CD14-positive monocyte (primary cell): ENCODE measurements at regions not wholly inside any gene's neighbourhood (a gene's known extent, or its start where the extent isn't known, plus 50 kb on each side); places are given as distances from the start of the nearest gene placed in this dataset.

Experiments
- DNase-seq, 3 donors: peaks; one replicate each; pipeline ENCODE4 v3.0.0-alpha.2; 2011 to 2022
- H2AFZ ChIP-seq: 2 replicates; pipeline ENCODE4 v1.6.0; 2012; ENCODE audit warnings: mild to moderate bottlenecking, low read depth, low read length, inconsistent platforms; ENCODE audit not compliant: insufficient read depth, poor library complexity, severe bottlenecking
- H3K27ac ChIP-seq, 2 donors: 1 replicate in 1 of 2; 2 replicates in 1 of 2; pipeline ENCODE4 v1.5.1; 2012 to 2013; ENCODE audit warnings: low read length in 2 of 2, control low read depth in 1 of 2, inconsistent platforms in 1 of 2, low read depth in 1 of 2, mild to moderate bottlenecking in 1 of 2
- H3K27me3 ChIP-seq, 2 donors: one replicate each; pipeline versions ENCODE4 v1.6.0 to v1.6.1; 2011 to 2013; ENCODE audit warnings: low read length in 2 of 2; ENCODE audit not compliant: control insufficient read depth in 2 of 2, insufficient read depth in 2 of 2
- H3K36me3 ChIP-seq, 2 donors: replicated peaks in 1 of 2; 1 replicate in 1 of 2; 2 replicates in 1 of 2; pipeline versions ENCODE4 v1.5.1 to v1.6.1; 2012 to 2013; ENCODE audit warnings: low read length in 2 of 2, control low read depth in 1 of 2, inconsistent platforms in 1 of 2, mild to moderate bottlenecking in 1 of 2; ENCODE audit not compliant: insufficient read depth in 2 of 2, control insufficient read depth in 1 of 2
- H3K4me1 ChIP-seq, 2 donors: 1 replicate in 1 of 2; 2 replicates in 1 of 2; pipeline versions ENCODE4 v1.5.1 to v1.6.1; 2012 to 2013; ENCODE audit warnings: low read length in 2 of 2, control low read depth in 1 of 2, inconsistent platforms in 1 of 2, mild to moderate bottlenecking in 1 of 2, moderate library complexity in 1 of 2; ENCODE audit not compliant: insufficient read depth in 2 of 2, control insufficient read depth in 1 of 2
- H3K4me2 ChIP-seq: replicated peaks from 2 replicates; pipeline ENCODE3; 2012; ENCODE audit warnings: low read length, moderate library complexity, mild to moderate bottlenecking; ENCODE audit not compliant: poor library complexity, severe bottlenecking; ENCODE audit errors: extremely low read depth
- H3K4me3 ChIP-seq, 3 experiments: fragments of 200-600 bp in 1 of 3; sonication (generic) in 1 of 3; replicated peaks in 1 of 3; 1 replicate in 2 of 3; 2 replicates in 1 of 3; pipeline ENCODE4 v1.5.1; 2011 to 2013; ENCODE audit warnings: low read length in 3 of 3, mild to moderate bottlenecking in 3 of 3, control low read depth in 2 of 3, low read depth in 2 of 3, inconsistent platforms in 1 of 3, moderate library complexity in 1 of 3
- H3K79me2 ChIP-seq: 2 replicates; pipeline ENCODE4 v1.6.0; 2012; ENCODE audit warnings: mild to moderate bottlenecking, control low read depth, inconsistent platforms, low read length, moderate library complexity; ENCODE audit not compliant: insufficient read depth
- H3K9ac ChIP-seq: 2 replicates; pipeline ENCODE4 v1.6.0; 2017; ENCODE audit warnings: low read length, mild to moderate bottlenecking; ENCODE audit not compliant: insufficient read depth, poor library complexity, severe bottlenecking
- H3K9me3 ChIP-seq, 2 donors: replicated peaks in 1 of 2; 1 replicate in 1 of 2; 2 replicates in 1 of 2; pipeline versions ENCODE4 v1.5.1 to v1.6.1; 2012 to 2013; ENCODE audit warnings: low read length in 2 of 2, control low read depth in 1 of 2; ENCODE audit not compliant: control insufficient read depth in 1 of 2, insufficient read depth in 1 of 2
- H4K20me1 ChIP-seq: 2 replicates; pipeline ENCODE4 v1.6.0; 2012; ENCODE audit warnings: mild to moderate bottlenecking, low read length, control low read depth, moderate library complexity; ENCODE audit not compliant: insufficient read depth
- H3K27ac Mint-ChIP-seq, 7 donors: one replicate each; pipeline ENCODE4 v1.8.0; 2020; ENCODE audit warnings: mild to moderate bottlenecking in 7 of 7, mixed read lengths in 7 of 7, moderate library complexity in 6 of 7, inconsistent platforms in 2 of 7
- H3K27me3 Mint-ChIP-seq, 3 donors: one replicate each; pipeline ENCODE4 v1.8.0; 2021 to 2022; ENCODE audit warnings: low read depth in 3 of 3, mild to moderate bottlenecking in 3 of 3, mixed read lengths in 3 of 3, moderate library complexity in 3 of 3, inconsistent platforms in 1 of 3
- H3K36me3 Mint-ChIP-seq, 2 donors: one replicate each; pipeline ENCODE4 v1.8.0; 2020; ENCODE audit warnings: mixed read lengths in 2 of 2, inconsistent platforms in 1 of 2, mild to moderate bottlenecking in 1 of 2
- H3K4me1 Mint-ChIP-seq: one replicate; pipeline ENCODE4 v1.8.0; 2020; ENCODE audit warnings: mild to moderate bottlenecking, mixed read lengths
- H3K4me3 Mint-ChIP-seq, 2 donors: one replicate each; pipeline ENCODE4 v1.8.0; 2020; ENCODE audit warnings: mild to moderate bottlenecking in 2 of 2, mixed read lengths in 2 of 2, moderate library complexity in 1 of 2
- H3K9me3 Mint-ChIP-seq, 7 donors: one replicate each; pipeline ENCODE4 v1.8.0; 2020 to 2022; ENCODE audit warnings: mixed read lengths in 7 of 7, mild to moderate bottlenecking in 6 of 7, moderate library complexity in 6 of 7, inconsistent platforms in 2 of 7
- CTCF ChIP-seq: fragments of 200-600 bp; IDR thresholded peaks from one replicate; pipeline ENCODE4 v1.8.0; 2022; ENCODE audit warnings: antibody characterized with exemption, mild to moderate bottlenecking
- intact Hi-C, 2 donors: fragments of 100-400 bp; cut with micrococcal nuclease; formaldehyde crosslinking; loops; one replicate each; pipeline versions ENCODE4 v1.15.0 to v1.15.1; 2023

GRCh38 chr4:124325690-124326089, 386.8 kb downstream of the ANKRD50 start:
- H3K4me1 ChIP-seq, result peaks cover 0 to 2% of the 10 kb centered on the region in 2 donors
- no peak overlapping the region for H3K27ac ChIP-seq
- H3K9me3 ChIP-seq, result no peaks in the 10 kb centered on the region
- H3K4me1 Mint-ChIP-seq, result peaks cover 3% of the 10 kb centered on the region
- DNase-seq, result no peak
- intact Hi-C loops, result no loop called here
- no peak overlapping the region for H3K9ac ChIP-seq
- no peak overlapping the region for H3K4me2 ChIP-seq
- no peak overlapping the region for H2AFZ ChIP-seq
- H3K36me3 Mint-ChIP-seq, result no peaks in the 10 kb centered on the region
- H3K9me3 Mint-ChIP-seq, result peaks cover 0 to 1% (median 0%) of the 10 kb centered on the region in 7 donors
- no peaks in the 10 kb centered on the region for H3K79me2 ChIP-seq
- no peak overlapping the region for H3K4me3 ChIP-seq
- H3K27me3 Mint-ChIP-seq, result peaks cover 0 to 1% (median 0%) of the 10 kb centered on the region in 3 donors
- no peak overlapping the region for H3K27ac Mint-ChIP-seq
- TF ChIP-seq CTCF, result no peak
- no peaks in the 10 kb centered on the region for H3K36me3 ChIP-seq
- H4K20me1 ChIP-seq, result no peaks in the 10 kb centered on the region
- no peak overlapping the region for H3K4me3 Mint-ChIP-seq
- H3K27me3 ChIP-seq, result no peaks in the 10 kb centered on the region

GRCh38 chr4:124329134-124329533, 383.4 kb downstream of the ANKRD50 start:
- no peak overlapping the region for H3K4me3 ChIP-seq
- H3K27me3 ChIP-seq, result no peaks in the 10 kb centered on the region
- no peak for TF ChIP-seq CTCF
- intact Hi-C loops, result no loop called here
- H3K27ac Mint-ChIP-seq, result no peak overlapping the region
- peaks cover 0 to 1% (median 0%) of the 10 kb centered on the region in 7 donors for H3K9me3 Mint-ChIP-seq
- no peak overlapping the region for H3K4me2 ChIP-seq
- H3K4me1 Mint-ChIP-seq, result peaks cover 6% of the 10 kb centered on the region
- H3K4me3 Mint-ChIP-seq, result no peak overlapping the region
- no peaks in the 10 kb centered on the region for H4K20me1 ChIP-seq
- H3K9ac ChIP-seq, result no peak overlapping the region
- H2AFZ ChIP-seq, result no peak overlapping the region
- no peaks in the 10 kb centered on the region for H3K36me3 Mint-ChIP-seq
- H3K4me1 ChIP-seq, result peaks cover 0 to 3% of the 10 kb centered on the region in 2 donors
- DNase-seq, result no peak
- peaks cover 0 to 1% (median 0%) of the 10 kb centered on the region in 3 donors for H3K27me3 Mint-ChIP-seq
- H3K79me2 ChIP-seq, result no peaks in the 10 kb centered on the region
- H3K27ac ChIP-seq, result no peak overlapping the region
- no peaks in the 10 kb centered on the region for H3K9me3 ChIP-seq
- H3K36me3 ChIP-seq, result no peaks in the 10 kb centered on the region
